Lower leg skin (tissue), 3 donors: ENCODE measurements at regions not wholly inside any gene's neighbourhood (a gene's known extent, or its start where the extent isn't known, plus 50 kb on each side); places are given as distances from the start of the nearest gene placed in this dataset.

Experiments
- CTCF ChIP-seq, 3 donors: fragments of 450-650 bp; IDR thresholded peaks; one replicate each; pipeline ENCODE4 v1.5.1; 2016; ENCODE audit warnings: antibody characterized with exemption in 3 of 3, mild to moderate bottlenecking in 3 of 3, moderate library complexity in 2 of 3
- POLR2A ChIP-seq, 2 donors: fragments of 450-650 bp; IDR thresholded peaks; one replicate each; pipeline ENCODE4 v1.6.1; 2016 to 2017; ENCODE audit warnings: antibody characterized with exemption in 2 of 2, mild to moderate bottlenecking in 1 of 2, moderate library complexity in 1 of 2

DNA sequence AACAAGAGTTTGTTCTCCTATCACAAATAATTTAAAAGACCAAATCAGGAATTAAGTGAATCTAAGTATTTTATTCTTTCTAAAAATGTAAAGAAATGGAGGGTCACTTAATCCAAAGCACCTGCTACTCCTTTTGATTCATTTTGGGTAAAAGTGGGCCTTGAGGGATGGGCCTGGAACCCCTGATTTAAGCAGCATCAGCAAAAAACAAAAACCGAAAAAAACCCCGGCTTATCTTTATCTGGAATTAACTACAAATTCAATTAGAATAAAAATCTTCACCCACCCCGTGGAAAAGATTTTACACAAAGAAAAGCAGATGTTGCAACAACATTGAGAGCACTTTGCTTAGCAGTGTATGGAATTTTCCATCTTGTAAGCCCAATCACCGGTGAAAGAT, 1018.2 kb downstream of the MCTP2 start:
- TF ChIP-seq CTCF (IDR thresholded peaks at IDR 0.05) (no peak), POLR2A (IDR thresholded peaks at IDR 0.05) (no peak)
